Activated naive CD4-positive, alpha-beta T cell treated with anti-CD3 and anti-CD28 coated beads for 36 hours (primary cell): ENCODE measurements at regions not wholly inside any gene's neighbourhood (a gene's known extent, or its start where the extent isn't known, plus 50 kb on each side); places are given as distances from the start of the nearest gene placed in this dataset.
"Not testable (repeated sequence)": the region's sequence is repeated elsewhere in the genome, so short reads cannot be mapped to it uniquely, and the experiment has no call there.

Source experiments
- CTCF ChIA-PET: fragments of 350-600 bp; sonication (Branson Sonifier 250); formaldehyde crosslinking; loops from one replicate; lab custom pipeline; 2021; ENCODE audit warnings: antibody characterized with exemption; lab: Charles Lee
- DNase-seq: peaks from one replicate; pipeline ENCODE4 v3.0.0-alpha.2; 2020
- H3K27ac Mint-ChIP-seq: one replicate; pipeline ENCODE4 v1.8.0; 2021; ENCODE audit warnings: mild to moderate bottlenecking, mixed read lengths
- H3K27me3 Mint-ChIP-seq: one replicate; pipeline ENCODE4 v1.8.0; 2021; ENCODE audit warnings: low read depth, mixed read lengths
- H3K36me3 Mint-ChIP-seq: one replicate; pipeline ENCODE4 v1.8.0; 2021; ENCODE audit warnings: low read depth, mixed read lengths
- H3K4me1 Mint-ChIP-seq: one replicate; pipeline ENCODE4 v1.8.0; 2021; ENCODE audit warnings: low read depth, mixed read lengths
- H3K4me3 Mint-ChIP-seq: one replicate; pipeline ENCODE4 v1.8.0; 2021; ENCODE audit warnings: mild to moderate bottlenecking, moderate library complexity, mixed read lengths
- H3K9me3 Mint-ChIP-seq: one replicate; pipeline ENCODE4 v1.8.0; 2021; ENCODE audit warnings: mixed read lengths
- intact Hi-C: fragments of 100-400 bp; cut with micrococcal nuclease; formaldehyde crosslinking; loops from one replicate; pipeline ENCODE4 v1.15.1; 2023

DNA sequence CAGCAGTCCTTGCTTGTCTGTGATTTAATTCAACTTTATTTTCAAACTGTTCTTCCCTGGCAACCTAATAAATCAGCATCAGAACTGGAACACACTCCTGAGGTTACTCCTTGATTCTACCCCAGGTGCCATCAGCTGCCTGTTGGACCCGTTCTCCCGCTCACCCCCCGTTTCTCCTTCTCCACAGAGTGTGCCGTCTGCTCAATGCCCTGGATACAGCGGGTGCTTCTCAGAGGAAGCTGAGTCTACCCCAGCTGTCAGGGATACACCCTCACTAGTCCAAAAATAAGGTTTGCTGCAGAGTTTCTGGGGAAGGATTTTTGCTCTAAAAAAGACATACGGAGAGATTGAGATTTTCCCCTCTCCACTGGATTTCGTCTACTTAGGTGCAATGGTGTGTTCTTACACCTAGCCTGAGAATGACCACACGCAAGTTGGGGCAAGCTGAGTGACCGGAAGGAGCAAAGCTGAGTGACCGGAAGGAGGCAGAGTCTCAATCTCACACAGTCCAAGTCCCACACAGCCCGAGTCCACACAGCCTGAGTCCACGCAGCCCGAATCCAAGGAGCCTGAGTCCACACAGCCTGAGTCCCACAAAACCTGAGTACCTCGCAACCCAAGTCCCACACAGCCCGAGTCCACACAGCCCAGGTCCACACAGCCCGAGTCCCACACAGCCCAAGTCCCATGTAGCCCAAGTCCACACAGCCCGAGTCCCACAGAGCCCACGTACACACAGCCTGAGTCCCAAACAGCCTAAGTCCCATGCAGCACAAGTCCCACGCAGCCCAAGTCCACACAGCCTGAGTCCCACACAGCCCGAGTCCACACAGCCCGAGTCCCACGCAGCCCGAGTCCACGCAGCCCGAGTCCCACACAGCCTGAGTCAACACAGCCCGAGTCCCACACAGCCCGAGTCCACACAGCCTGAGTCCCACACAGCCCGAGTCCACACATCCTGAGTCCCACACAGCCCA is 58.6 kb upstream of the DACT2 start:
- no peak overlapping the region for H3K27ac Mint-ChIP-seq
- DNase-seq, result no peak
- H3K27me3 Mint-ChIP-seq, result no peaks in the 10 kb centered on the region
- CTCF ChIA-PET, result no interaction called here
- H3K36me3 Mint-ChIP-seq, result no peaks in the 10 kb centered on the region
- intact Hi-C loops, result no loop called here
- no peaks in the 10 kb centered on the region for H3K9me3 Mint-ChIP-seq
- H3K4me3 Mint-ChIP-seq, result no peak overlapping the region
- no peaks in the 10 kb centered on the region for H3K4me1 Mint-ChIP-seq

DNA sequence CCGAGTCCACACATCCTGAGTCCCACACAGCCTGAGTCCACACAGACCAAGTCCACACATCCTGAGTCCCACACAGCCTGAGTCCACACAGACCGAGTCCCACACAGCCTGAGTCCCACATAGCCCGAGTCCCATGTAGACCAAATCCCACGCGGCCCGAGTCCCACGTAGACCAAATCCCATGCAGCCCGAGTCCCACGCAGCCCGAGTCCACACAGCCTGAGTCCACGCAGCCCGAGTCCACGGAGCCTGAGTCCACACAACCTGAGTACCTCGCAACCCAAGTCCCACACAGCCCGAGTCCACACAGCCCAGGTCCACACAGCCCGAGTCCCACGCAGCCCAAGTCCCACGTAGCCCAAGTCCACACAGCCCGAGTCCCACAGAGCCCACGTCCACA is 60.0 kb upstream of the DACT2 start:
- H3K4me1 Mint-ChIP-seq, H3K36me3 Mint-ChIP-seq, H3K27ac Mint-ChIP-seq, CTCF ChIA-PET, H3K4me3 Mint-ChIP-seq, intact Hi-C loops, H3K27me3 Mint-ChIP-seq, DNase-seq, H3K9me3 Mint-ChIP-seq: not testable (repeated sequence)

DNA sequence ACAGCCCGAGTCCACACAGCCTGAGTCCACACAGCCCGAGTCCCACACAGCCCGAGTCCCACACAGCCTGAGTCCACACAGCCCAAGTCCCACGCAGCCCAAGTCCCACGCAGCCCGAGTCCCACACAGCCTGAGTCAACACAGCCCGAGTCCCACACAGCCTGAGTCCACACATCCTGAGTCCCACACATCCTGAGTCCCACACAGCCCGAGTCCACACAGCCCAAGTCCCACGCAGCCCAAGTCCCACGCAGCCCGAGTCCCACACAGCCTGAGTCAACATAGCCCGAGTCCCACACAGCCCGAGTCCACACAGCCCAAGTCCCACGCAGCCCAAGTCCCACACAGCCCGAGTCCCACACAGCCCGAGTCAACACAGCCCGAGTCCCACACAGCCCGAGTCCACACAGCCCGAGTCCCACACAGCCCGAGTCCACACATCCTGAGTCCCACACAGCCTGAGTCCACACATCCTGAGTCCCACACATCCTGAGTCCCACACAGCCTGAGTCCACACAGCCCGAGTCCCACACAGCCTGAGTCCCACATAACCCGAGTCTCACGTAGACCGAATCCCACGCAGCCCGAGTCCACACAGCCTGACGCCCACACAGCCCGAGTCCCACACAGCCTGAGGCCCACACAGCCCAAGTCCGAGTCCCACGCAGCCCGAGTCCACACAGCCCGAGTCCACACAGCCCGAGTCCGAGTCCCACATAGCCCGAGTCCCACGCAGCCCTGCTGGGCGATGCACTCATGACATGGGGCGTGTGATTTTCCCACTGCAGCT is 60.6 kb upstream of the SMOC2 start:
- H3K4me3 Mint-ChIP-seq, H3K4me1 Mint-ChIP-seq: not testable (repeated sequence)

DNA sequence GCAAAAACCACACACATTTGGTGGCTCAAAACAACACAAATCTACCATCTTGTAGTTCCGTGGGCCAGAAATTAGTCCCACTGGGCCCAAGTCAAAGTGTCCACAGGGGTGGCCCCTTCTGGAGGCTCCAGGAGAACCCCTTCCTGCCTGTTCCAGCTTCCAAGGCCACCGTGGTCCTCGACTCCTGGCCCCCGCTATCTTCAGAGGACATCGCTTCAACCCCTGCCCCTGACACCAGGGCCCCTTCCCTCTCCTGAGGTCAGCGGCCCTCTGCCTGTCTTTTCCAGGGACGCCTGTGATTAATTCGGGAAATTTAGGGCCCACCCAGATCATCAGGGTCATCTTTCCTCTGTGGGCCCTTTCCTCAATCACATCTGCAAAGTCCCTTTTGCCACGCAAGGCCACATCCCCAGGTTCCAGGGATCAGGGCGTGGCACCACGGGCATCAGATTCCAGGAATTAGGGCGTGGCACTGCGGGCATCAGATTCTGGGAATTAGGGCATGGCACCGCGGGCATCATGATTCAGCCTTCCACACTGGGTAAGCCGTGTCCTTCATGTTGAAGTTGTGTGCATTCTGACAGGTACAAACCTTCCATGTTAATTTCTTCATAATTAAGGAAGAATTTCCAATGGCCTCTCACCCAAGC is 59.9 kb upstream of the SMOC2 start:
- CTCF ChIA-PET, result interaction anchor here (1.3 kb wide), 1 partner anchor 11 kb away, joined by 3 read pairs; no protein-coding TSS in a partner anchor
- no peaks in the 10 kb centered on the region for H3K4me1 Mint-ChIP-seq
- no peak for DNase-seq
- intact Hi-C loops, result no loop called here
- H3K27ac Mint-ChIP-seq, result no peak overlapping the region
- H3K27me3 Mint-ChIP-seq, result no peaks in the 10 kb centered on the region
- H3K4me3 Mint-ChIP-seq, result no peak overlapping the region
- no peaks in the 10 kb centered on the region for H3K36me3 Mint-ChIP-seq
- H3K9me3 Mint-ChIP-seq, result no peaks in the 10 kb centered on the region

More for the DNA sequence above, 60.6 kb upstream of the SMOC2 start:
- DNase-seq, H3K9me3 Mint-ChIP-seq, H3K27ac Mint-ChIP-seq, H3K36me3 Mint-ChIP-seq, CTCF ChIA-PET, H3K27me3 Mint-ChIP-seq, intact Hi-C loops: not testable (repeated sequence)

DNA sequence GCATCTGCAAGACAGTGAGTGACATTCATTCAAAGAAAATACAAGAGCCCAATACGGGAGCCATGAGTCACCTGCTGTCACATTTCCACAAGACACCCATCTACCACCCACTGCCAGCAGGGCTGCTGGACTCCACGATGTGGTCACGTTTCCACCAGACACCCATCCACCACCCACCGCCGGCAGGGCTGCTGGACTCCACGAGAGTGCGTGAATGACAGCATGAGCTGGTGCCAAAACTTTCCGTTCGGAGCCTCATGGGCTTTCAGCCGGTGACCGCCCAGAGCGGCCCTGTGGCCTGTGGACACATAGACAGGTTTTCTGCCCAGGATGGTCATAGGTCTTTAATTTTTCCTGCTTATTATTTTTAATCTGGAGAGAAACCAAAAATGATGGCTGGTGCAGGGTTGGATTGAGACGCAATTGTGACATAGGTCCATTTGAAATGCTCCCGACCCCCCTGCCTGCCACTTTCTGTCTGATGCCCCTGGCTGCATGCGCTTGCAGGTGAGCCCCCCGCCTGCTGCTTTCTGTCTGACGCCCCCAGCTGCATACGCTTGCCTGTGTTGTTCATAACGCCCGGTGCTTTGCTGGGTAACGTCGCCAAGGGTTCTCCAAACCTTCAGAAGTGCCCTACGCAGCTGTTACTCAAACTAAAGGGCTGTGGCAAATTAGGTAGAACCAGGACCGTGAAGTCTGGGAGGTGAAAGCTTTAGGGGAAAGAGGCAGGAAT is 59.1 kb upstream of the SMOC2 start:
- no peaks in the 10 kb centered on the region for H3K36me3 Mint-ChIP-seq
- H3K27me3 Mint-ChIP-seq, result no peaks in the 10 kb centered on the region
- intact Hi-C loops, result no loop called here
- no peak overlapping the region for H3K27ac Mint-ChIP-seq
- H3K4me3 Mint-ChIP-seq, result no peak overlapping the region
- no peaks in the 10 kb centered on the region for H3K9me3 Mint-ChIP-seq
- CTCF ChIA-PET, result interaction anchor here (1.3 kb wide), 1 partner anchor 12 kb away, joined by 3 read pairs; no protein-coding TSS in a partner anchor
- DNase-seq, result no peak
- H3K4me1 Mint-ChIP-seq, result no peaks in the 10 kb centered on the region

DNA sequence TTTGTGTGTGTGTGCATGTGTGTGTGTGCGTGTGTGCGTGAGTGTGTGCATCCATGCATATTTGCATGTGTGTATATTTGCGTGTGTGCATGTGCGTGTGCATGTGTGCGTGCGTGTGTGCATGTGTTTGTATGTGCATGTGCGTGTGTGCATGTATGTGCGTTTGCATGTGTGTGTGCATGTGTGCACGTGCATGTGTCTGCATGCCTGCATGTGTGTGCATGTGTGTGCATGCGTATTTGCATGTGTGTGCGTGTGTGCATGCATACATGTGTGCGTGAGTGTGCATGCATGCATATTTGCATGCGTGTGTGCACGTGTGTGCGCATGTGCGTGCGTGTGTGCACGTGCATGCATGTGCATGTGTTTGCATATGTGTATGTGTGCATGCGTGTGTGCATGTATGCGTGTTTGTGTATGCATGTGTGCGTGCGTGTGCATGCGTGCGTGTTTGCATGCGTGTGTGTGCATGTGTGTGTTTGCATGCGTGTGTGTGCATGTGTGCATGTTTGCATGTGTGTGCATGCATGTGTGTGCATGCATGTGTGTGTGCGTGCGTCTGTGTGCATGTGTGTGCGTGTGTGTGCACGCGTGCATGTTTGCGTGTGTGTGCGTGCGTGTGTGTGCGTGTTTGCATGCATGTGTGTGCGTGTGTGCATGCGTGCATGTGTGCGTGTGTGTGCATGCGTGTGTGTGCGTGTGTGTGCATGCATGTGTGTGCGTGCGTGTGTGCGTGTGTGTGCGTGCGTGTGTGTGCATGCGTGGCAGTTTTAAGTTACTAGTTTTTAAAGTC is 57.7 kb upstream of the SMOC2 start:
- intact Hi-C loops, result no loop called here
- CTCF ChIA-PET, result no interaction called here
- no peak overlapping the region for H3K4me3 Mint-ChIP-seq
- H3K27ac Mint-ChIP-seq, result no peak overlapping the region
- H3K9me3 Mint-ChIP-seq, result no peaks in the 10 kb centered on the region
- no peaks in the 10 kb centered on the region for H3K36me3 Mint-ChIP-seq
- no peaks in the 10 kb centered on the region for H3K27me3 Mint-ChIP-seq
- H3K4me1 Mint-ChIP-seq, result no peaks in the 10 kb centered on the region
- DNase-seq, result no peak

DNA sequence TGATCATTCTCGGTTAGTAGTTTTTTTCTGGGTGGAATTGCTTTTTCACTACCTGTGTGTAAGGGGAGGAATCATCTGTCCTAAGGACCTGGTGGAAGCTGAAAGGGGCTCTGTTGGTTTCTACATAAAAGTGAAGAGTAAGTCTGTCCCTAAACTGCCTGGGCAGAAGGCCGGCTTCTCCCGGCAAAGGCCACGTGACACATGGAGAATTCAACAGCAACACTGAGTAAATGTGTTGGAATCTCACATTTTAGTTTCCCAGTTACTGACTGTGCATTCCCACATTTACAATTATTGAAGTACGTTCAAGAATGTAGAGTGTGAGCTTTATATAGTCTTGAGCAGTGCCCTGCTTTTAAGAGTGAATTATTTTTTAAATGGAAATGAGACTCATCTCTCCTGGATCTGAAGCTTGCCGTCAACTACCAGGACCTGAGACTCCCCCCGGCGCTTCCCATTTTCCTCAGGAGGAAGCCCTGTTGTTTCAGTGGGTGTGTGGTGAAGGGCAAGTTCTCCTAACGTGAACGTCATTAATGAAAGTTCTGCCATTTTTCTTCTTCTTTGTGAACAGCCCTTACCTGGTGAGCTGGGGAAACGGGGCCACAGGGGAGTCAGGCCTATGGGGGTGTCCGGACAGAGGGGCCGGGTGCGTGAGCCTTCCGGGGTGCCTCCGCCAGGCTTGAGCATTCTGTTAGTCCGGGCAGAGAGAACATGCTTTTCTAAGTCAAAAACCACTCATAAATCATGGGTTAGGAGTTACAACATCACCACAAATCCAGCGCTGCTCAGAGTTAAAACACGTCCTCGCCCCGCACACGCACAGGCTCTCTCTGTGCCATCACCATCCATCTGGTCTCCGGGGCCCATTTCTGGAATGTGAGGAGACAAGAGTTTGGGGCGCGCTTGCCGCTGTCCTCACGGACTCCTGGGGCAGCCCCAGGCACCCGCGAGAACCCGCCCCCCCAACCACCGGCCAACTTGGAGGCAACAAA is 56.6 kb upstream of the SMOC2 start:
- no peak for DNase-seq
- Mint-ChIP-seq H3K4me1 (no peaks in the 10 kb centered on the region), H3K27ac (no peak overlapping the region), H3K9me3 (no peaks in the 10 kb centered on the region), H3K4me3 (no peak overlapping the region), H3K27me3 (no peaks in the 10 kb centered on the region), H3K36me3 (no peaks in the 10 kb centered on the region)
- intact Hi-C loops, result no loop called here
- CTCF ChIA-PET, result no interaction called here

DNA sequence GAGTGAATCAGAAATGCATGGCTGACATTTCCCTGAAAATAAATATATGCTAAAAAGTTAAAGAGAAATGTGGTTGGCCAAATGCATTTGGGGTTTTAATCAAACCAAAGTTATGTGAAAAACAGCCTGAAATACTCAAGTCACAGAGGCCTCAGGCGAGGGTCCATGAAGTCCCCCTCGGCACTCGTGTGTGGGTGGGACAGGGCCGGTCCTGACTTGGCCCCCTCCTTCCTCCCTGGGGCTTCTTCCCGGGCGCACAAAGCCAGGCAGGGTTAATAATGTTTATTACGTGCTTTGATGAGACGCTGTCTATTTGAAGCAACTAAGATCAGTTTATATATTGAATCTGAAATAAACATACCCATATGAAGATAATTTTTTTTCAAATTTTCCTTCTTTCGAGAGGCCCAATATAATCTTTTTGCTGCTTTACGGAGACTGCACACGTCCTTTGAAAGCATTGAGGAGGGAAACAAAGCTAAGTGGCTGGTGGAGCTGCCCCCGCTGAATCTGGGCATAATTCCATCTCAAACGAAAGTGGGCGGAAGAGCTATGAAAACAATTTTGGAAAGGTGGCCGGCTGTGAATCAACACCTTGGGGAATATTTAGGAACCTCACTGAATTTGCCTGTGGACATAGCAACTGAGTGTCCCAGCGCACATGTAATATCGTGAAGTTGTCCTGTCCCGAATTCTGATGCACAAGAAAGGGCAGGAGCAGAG is 55.8 kb upstream of the SMOC2 start:
- CTCF ChIA-PET, result no interaction called here
- H3K9me3 Mint-ChIP-seq, result no peaks in the 10 kb centered on the region

DNA sequence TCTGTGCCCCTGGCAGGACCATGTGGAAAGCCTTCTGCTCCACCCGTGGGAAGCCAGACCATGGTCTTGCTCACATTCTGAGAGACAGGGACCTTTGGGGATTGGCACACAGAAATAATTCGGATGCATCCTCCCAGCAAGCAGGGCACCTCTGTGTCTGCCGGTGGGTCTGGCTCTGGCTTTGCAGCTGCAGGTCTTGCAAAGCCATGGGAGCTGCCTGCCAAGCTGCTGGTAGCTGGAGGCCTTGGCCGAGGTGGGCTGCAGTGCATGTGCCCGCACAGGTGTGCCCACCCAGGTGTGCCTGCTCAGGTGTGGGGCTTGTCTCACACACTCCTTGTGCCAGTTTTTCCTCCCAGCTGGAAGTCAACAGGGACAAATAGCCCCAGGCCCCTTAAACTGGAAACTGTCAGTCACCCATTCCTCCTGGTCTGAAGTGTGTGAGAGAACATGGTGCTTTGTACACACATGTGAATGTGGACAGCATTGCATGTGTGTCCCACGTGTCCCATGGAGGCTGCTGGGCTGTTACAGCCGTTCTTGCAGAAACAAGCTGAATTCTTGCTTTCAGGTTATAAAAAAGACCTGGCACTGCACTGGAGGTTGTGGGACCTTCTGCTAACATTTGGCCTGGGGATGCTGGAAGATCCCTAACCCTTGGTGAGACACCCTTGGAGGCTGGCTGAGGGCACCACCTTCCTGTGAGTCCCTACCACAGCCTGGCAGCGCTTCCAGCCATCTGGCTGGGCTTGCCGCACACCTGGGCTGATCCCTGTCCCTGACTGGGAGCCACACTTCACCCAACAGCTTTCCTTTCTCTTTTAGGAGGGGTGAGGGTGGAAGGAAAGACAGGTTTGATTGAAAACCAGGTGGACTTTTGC is 54.9 kb upstream of the SMOC2 start:
- no peak for DNase-seq
- no peaks in the 10 kb centered on the region for H3K4me1 Mint-ChIP-seq
- no peak overlapping the region for H3K4me3 Mint-ChIP-seq
- CTCF ChIA-PET, result no interaction called here
- H3K9me3 Mint-ChIP-seq, result no peaks in the 10 kb centered on the region
- no peak overlapping the region for H3K27ac Mint-ChIP-seq
- intact Hi-C loops, result no loop called here
- no peaks in the 10 kb centered on the region for H3K27me3 Mint-ChIP-seq
- H3K36me3 Mint-ChIP-seq, result no peaks in the 10 kb centered on the region

More for the DNA sequence above, 55.8 kb upstream of the SMOC2 start:
- no peak overlapping the region for H3K4me3 Mint-ChIP-seq
- H3K36me3 Mint-ChIP-seq, result no peaks in the 10 kb centered on the region
- H3K27ac Mint-ChIP-seq, result no peak overlapping the region
- no peaks in the 10 kb centered on the region for H3K4me1 Mint-ChIP-seq
- DNase-seq, result no peak
- intact Hi-C loops, result no loop called here
- H3K27me3 Mint-ChIP-seq, result no peaks in the 10 kb centered on the region
